HCT116 (cell line): ENCODE measurements at regions not wholly inside any gene's neighbourhood (a gene's known extent, or its start where the extent isn't known, plus 50 kb on each side); places are given as distances from the start of the nearest gene placed in this dataset.

Experiments
- ATAC-seq: fragments of 200-7000 bp; cut with Tn5 transposase; 2 replicates; pipeline ENCODE4 v1.9.1; 2020; ENCODE audit warnings: mild to moderate bottlenecking, moderate library complexity
- BruUV-seq: library from RNA; stranded (reverse); fragments of 400-500 nt; replicated peaks from 2 replicates; lab custom pipeline; 2021; lab: Mats Ljungman, UMichigan
- CTCF ChIA-PET: fragments of 300-600 bp; sonication (Branson Sonifier 250); formaldehyde crosslinking; loops from one replicate; lab custom pipeline; 2021; ENCODE audit warnings: antibody characterized with exemption; lab: Charles Lee
- POLR2A ChIA-PET: fragments of 300-600, 350-600 bp; sonication (Branson Sonifier 250); formaldehyde crosslinking; loops from one replicate; lab custom pipeline; 2021; ENCODE audit warnings: antibody characterized with exemption; lab: Charles Lee
- RAD21 ChIA-PET, 2 experiments: fragments of 300-600 bp; sonication (Branson Sonifier 250); formaldehyde crosslinking; loops; one replicate each; lab custom pipeline; 2023; ENCODE audit warnings: low total read pairs in 2 of 2; ENCODE audit not compliant: uncharacterized antibody in 2 of 2, unreplicated experiment in 2 of 2, low non-redundant PET in 1 of 2; lab: Charles Lee
- DNase-seq: peaks from one replicate; pipeline ENCODE4 v3.0.0-alpha.2; 2010; ENCODE audit warnings: low read depth, low spot score
- H2AFZ ChIP-seq: fragments of 200-600 bp; shearing (Covaris generic), sonication (generic); 2 replicates; pipeline ENCODE4 v1.6.1; 2017; ENCODE audit warnings: low read depth, mixed run types, mixed read lengths, antibody characterized with exemption, low read length; ENCODE audit not compliant: poor library complexity, severe bottlenecking
- H3K27ac ChIP-seq: 2 replicates; pipeline ENCODE4 v1.5.1; 2012; ENCODE audit warnings: low read depth, low read length
- H3K27me3 ChIP-seq: fragments of 200-600 bp; sonication (generic); 2 replicates; pipeline ENCODE4 v1.6.1; 2016; ENCODE audit warnings: mixed run types, low read length, mixed read lengths; ENCODE audit not compliant: insufficient read depth
- H3K36me3 ChIP-seq, 2 experiments: fragments of 200-500 bp in 1 of 2; fragments of 200-600 bp in 1 of 2; sonication (Bioruptor generic) in 1 of 2; sonication (generic) in 1 of 2; 2 replicates each; pipeline versions ENCODE4 v1.5.1 to v1.6.1; 2014 to 2016; ENCODE audit warnings: low read length in 2 of 2, inconsistent platforms in 1 of 2, mixed read lengths in 1 of 2, mixed run types in 1 of 2; ENCODE audit not compliant: insufficient read depth in 2 of 2, control insufficient read depth in 1 of 2
- H3K4me1 ChIP-seq, 2 experiments: fragments of 200-600 bp in 1 of 2; sonication (generic) in 1 of 2; 2 replicates each; pipeline versions ENCODE4 v1.5.1 to v1.6.1; 2012 to 2017; ENCODE audit warnings: low read length in 2 of 2, inconsistent platforms in 1 of 2, mild to moderate bottlenecking in 1 of 2, mixed read lengths in 1 of 2, mixed run types in 1 of 2, moderate library complexity in 1 of 2; ENCODE audit not compliant: insufficient read depth in 2 of 2, control insufficient read depth in 1 of 2
- H3K4me2 ChIP-seq: fragments of 200-600 bp; sonication (generic); 2 replicates; pipeline ENCODE4 v1.6.1; 2017; ENCODE audit warnings: mixed run types, low read length, mixed read lengths
- H3K4me3 ChIP-seq, 2 experiments: fragments of 200-600 bp in 1 of 2; sonication (generic) in 1 of 2; replicated peaks in 1 of 2; 2 replicates each; pipeline ENCODE4 v1.5.1; 2011 to 2016; ENCODE audit warnings: low read length in 2 of 2, control low read depth in 1 of 2, low read depth in 1 of 2, mild to moderate bottlenecking in 1 of 2, mixed read lengths in 1 of 2, mixed run types in 1 of 2
- H3K79me2 ChIP-seq: fragments of 200-600 bp; sonication (generic); 2 replicates; pipeline ENCODE4 v1.6.1; 2017; ENCODE audit warnings: mild to moderate bottlenecking, mixed run types, low read length, moderate library complexity, mixed read lengths; ENCODE audit not compliant: insufficient read depth
- H3K9ac ChIP-seq: fragments of 200-600 bp; sonication (generic); 2 replicates; pipeline ENCODE4 v1.6.1; 2016; ENCODE audit warnings: low read length, mixed read lengths
- H3K9me2 ChIP-seq: fragments of 200-600 bp; sonication (generic), shearing (Covaris generic); 2 replicates; pipeline ENCODE4 v1.6.1; 2017; ENCODE audit warnings: mixed run types, mild to moderate bottlenecking, moderate library complexity; ENCODE audit not compliant: insufficient read depth
- H3K9me3 ChIP-seq, 2 experiments: fragments of 200-500 bp in 1 of 2; fragments of 200-600 bp in 1 of 2; sonication (Bioruptor generic) in 1 of 2; sonication (generic) in 1 of 2; 2 replicates each; pipeline ENCODE4 v1.6.1; 2014 to 2017; ENCODE audit warnings: low read length in 2 of 2, mixed read lengths in 2 of 2, inconsistent platforms in 1 of 2, low read depth in 1 of 2, mild to moderate bottlenecking in 1 of 2, mixed run types in 1 of 2, moderate library complexity in 1 of 2; ENCODE audit not compliant: control insufficient read depth in 1 of 2, insufficient read depth in 1 of 2
- H4K20me1 ChIP-seq: fragments of 200-600 bp; sonication (generic), shearing (Covaris generic); 2 replicates; pipeline ENCODE4 v1.6.1; 2017; ENCODE audit warnings: mixed run types, mild to moderate bottlenecking, moderate library complexity; ENCODE audit not compliant: insufficient read depth
- ATF3 ChIP-seq: IDR thresholded peaks from 2 replicates; pipeline ENCODE4 v1.6.1; 2012
- CTCF ChIP-seq, 3 experiments: fragments of 200-600 bp in 1 of 3; sonication (generic) in 1 of 3; IDR thresholded peaks in 2 of 3; conservative IDR thresholded peaks in 1 of 3; 2 replicates each; pipeline ENCODE4 v1.5.1; 2012 to 2017; ENCODE audit warnings: low read depth in 2 of 3, low read length in 2 of 3, antibody characterized with exemption in 1 of 3, borderline replicate concordance in 1 of 3, control low read depth in 1 of 3, mild to moderate bottlenecking in 1 of 3, mixed read lengths in 1 of 3, mixed run types in 1 of 3, moderate library complexity in 1 of 3; ENCODE audit not compliant: insufficient read depth in 1 of 3
- EGR1 ChIP-seq: IDR thresholded peaks from 2 replicates; pipeline ENCODE4 v1.6.1; 2012; ENCODE audit warnings: low read depth
- ELF1 ChIP-seq: IDR thresholded peaks from 2 replicates; pipeline ENCODE4 v1.6.1; 2012; ENCODE audit warnings: low read depth, borderline replicate concordance
- EZH2 ChIP-seq: fragments of 200-600 bp; sonication (generic); IDR thresholded peaks from 2 replicates; pipeline ENCODE4 v1.6.1; 2017; ENCODE audit warnings: antibody characterized with exemption, mixed run types
- EZH2phosphoT487 ChIP-seq: fragments of 200-600 bp; IDR thresholded peaks from 2 replicates; pipeline ENCODE4 v1.6.1; 2018; ENCODE audit warnings: antibody characterized with exemption, borderline replicate concordance
- FOSL1 ChIP-seq: IDR thresholded peaks from 2 replicates; pipeline ENCODE4 v1.6.1; 2012; ENCODE audit warnings: low read depth
- POLR2AphosphoS5 ChIP-seq: IDR thresholded peaks from 2 replicates; pipeline ENCODE4 v1.6.1; 2011; ENCODE audit warnings: mild to moderate bottlenecking, low read depth, low read length, moderate library complexity
- REST ChIP-seq: IDR thresholded peaks from 2 replicates; pipeline ENCODE4 v1.6.1; 2012; ENCODE audit warnings: low read depth
- SIN3A ChIP-seq: IDR thresholded peaks from 2 replicates; pipeline ENCODE4 v1.6.1; 2012; ENCODE audit warnings: low read depth
- TCF7L2 ChIP-seq: IDR thresholded peaks from 2 replicates; pipeline ENCODE4 v1.7.0; 2011; ENCODE audit warnings: borderline replicate concordance, inconsistent platforms; ENCODE audit not compliant: insufficient read depth, insufficient read length; ENCODE audit errors: extremely low read depth
- ZBTB33 ChIP-seq: IDR thresholded peaks from 2 replicates; pipeline ENCODE4 v1.6.1; 2011; ENCODE audit warnings: mild to moderate bottlenecking, low read length, moderate library complexity; ENCODE audit not compliant: insufficient replicate concordance; ENCODE audit errors: extremely low read depth
- ZFX ChIP-seq: fragments of 450-650 bp; IDR thresholded peaks from 2 replicates; pipeline ENCODE4 v1.6.1; 2017
- intact Hi-C: fragments of 100-400 bp; cut with micrococcal nuclease; formaldehyde crosslinking; loops from 2 replicates; pipeline ENCODE4 v1.10.0; 2022

GRCh38 chr7:97466071-97466470, 265.8 kb upstream of the TAC1 start:
- ATAC-seq (no peak), DNase-seq (no peak)
- ChIA-PET POLR2A (interaction anchor here (1.1 kb wide), 1 partner anchor 26 kb away, joined by 3 read pairs; no protein-coding TSS in a partner anchor), RAD21 (no interaction called here), CTCF (no interaction called here)
- H3K36me3 ChIP-seq, result no peaks in the 10 kb centered on the region
- TF ChIP-seq SIN3A (no peak), REST (no peak), ZBTB33 (no peak), EGR1 (no peak), ATF3 (no peak), CTCF (IDR thresholded peaks at IDR 0.05 in 2 of 3, conservative IDR thresholded peaks at IDR 0.05 in 1 of 3; ENCODE audit: borderline replicate concordance in 1 of 3, insufficient read depth in 1 of 3, low read depth in 2 of 3, low read length in 2 of 3) (no peak), ZFX (no peak), ELF1 (no peak), FOSL1 (no peak), EZH2phosphoT487 (no peak), TCF7L2 (no peak), POLR2AphosphoS5 (no peak), EZH2 (no peak)
- H4K20me1 ChIP-seq, result no peaks in the 10 kb centered on the region
- H3K27ac ChIP-seq, result no peak overlapping the region
- no peak overlapping the region for H3K9ac ChIP-seq
- intact Hi-C loops, result no loop called here
- no peaks in the 10 kb centered on the region for H3K79me2 ChIP-seq
- no TSS peak for BruUV-seq
- no peaks in the 10 kb centered on the region for H3K9me3 ChIP-seq
- no peaks in the 10 kb centered on the region for H3K4me1 ChIP-seq
- no peak overlapping the region for H3K4me2 ChIP-seq
- no peaks in the 10 kb centered on the region for H3K9me2 ChIP-seq
- H3K27me3 ChIP-seq, result peaks cover 54% of the 10 kb centered on the region
- no peak overlapping the region for H2AFZ ChIP-seq
- H3K4me3 ChIP-seq, result no peak overlapping the region
